RPMI8226 (cell line): ENCODE measurements at regions not wholly inside any gene's neighbourhood (a gene's known extent, or its start where the extent isn't known, plus 50 kb on each side); places are given as distances from the start of the nearest gene placed in this dataset.
A peak's percentile ranks its signal among the peaks of the same experiment; 100 is the strongest.
"Not testable (repeated sequence)": the region's sequence is repeated elsewhere in the genome, so short reads cannot be mapped to it uniquely, and the experiment has no call there.

Source experiments
- DNase-seq: peaks from one replicate; pipeline ENCODE4 v3.0.0-alpha.2; 2015

DNA sequence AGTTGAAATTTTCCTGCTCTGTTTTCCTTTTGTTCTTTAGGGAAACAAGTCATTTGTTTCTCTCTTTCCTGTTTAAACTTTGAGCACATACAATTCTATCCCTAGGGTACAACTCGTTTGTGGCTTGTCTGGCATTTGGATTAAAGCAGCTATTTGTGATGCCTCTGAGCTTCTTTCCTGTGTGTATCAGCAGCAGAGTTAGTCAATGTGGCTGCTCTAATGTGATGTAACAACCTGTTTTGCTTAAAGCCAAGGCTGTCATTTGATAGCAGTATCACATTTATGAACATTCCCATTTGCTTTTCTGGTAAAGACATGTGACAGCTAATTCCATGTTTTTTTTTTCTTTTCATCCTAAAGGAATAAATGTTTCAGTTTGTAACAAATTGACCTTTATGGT lies 314.3 kb upstream of the CHD1 start:
- DNase-seq = no peak

DNA sequence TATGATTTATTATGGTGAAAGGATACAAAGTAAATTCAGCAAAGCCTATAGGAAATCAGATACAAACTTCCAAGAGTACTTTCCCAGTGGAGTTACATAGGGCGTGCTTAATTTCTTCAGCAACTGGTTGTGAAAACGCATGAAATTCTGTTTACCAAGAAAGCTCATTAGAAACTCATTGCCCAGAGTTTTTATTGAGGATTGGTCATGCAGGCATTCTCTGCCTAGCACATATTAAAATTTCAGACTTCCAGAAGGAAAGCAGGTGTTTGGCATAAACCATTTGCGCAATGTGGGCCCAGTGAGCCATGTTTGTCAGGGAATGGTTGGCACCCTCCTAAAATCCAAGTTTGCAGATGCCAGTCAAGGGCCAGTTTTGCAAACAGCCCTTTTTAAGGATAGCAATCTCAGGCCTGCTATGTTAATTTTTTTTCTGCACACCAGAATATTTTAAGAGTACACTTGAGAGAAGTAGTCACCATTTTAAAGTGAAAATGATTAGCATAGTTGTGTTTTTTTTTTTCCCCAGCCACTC lies 311.1 kb upstream of the CHD1 start:
- DNase-seq = no peak

DNA sequence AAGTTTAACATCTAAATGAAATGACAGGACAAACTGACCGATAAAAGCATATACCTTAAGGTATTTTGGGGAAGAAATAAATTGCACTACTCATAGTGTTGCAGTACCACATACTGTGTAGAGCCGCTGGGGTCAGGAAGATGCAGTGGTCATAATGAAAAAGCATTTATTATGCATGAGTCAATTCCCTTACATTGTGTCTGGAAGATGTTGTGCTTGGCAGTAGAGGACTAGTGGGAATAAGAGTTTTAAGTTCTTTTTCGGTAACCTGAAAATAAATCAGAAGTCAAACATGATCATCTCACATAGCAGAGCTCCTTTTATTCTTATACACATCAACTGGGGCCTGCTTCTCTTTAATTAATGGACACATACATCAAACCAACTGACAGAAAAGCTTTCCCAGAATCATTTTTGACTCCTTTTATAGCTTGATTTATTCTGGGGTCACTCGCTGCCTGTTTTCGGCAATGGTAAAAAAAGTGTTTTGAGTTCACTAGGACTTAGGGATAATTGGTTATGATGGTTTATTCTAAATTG lies 262.5 kb upstream of the CHD1 start:
- DNase-seq = no peak

DNA sequence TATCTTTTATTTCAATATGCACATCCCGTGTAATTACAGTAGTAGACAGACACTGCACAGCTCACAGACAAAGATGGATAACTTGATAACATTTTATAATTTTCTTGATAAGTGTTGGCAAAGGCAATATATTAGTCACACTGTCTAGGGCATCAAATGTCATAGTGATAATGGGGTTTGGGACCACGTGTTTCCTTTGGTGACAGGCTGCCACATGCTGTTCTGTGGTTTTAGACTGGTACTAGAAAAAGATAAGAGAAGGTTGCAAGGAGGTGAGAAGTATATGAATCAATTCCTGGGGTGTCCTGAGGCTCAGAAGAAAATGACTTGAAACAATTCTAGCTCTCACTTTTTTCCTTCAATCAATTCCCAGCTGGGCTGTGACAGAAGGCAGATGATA lies 258.8 kb upstream of the CHD1 start:
- DNase-seq = no peak

DNA sequence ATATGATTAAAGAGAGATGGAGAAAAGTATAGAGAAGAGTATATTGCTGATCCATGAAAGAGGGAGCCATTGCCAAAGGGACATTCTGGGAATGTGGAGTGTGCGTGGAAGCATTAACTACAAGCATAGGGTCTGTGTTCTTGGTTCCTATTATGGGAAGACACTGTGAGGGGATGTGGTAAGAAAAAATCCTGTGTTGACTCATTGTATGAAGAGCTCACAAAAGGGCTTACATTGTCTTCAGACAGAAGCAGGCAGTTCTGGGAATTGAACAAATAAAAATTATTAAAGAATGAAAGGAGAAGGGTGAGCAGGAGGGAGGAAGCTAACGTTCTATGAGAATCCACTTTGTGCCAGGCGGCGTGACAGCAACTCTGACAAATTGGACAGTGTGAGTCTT lies 250.4 kb upstream of the CHD1 start:
- DNase-seq = no peak

DNA sequence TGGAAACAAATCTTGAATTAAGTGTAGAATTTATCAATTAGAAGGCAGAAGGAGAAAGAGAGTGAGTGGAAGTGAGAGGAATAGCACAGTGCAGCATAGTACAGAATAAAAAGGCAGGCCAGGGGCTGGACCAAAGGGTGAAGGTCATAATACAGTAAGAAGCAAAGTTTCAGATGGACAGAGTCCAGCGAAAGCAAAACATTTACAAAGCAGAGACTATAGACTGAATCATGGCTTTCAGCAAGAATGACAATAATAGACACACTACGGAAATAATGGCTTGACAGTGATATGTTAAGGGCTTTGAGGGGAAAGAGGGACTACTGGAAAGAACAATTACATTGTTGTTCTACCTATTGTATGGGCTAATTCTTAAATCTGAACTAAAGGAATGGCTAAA lies 249.0 kb upstream of the CHD1 start:
- DNase-seq = no peak

DNA sequence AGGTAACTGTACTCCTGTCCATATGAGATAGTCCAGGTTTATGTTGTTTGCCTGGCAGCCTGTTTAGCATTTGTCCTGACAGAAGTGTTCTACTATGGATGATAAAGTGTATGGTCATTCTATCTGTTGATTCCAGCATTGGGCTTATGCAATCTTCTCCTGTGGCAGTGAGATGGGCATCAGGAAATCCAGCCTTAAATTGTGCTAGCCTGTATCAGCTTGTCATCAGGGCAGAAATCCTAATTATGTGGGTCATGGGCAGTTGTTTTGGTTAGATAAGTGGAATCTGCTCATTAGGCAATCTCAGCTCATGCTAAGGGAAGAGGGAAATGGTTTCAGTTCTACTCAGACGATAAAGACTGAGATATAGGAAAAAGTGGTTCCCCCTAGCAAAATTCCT lies 247.4 kb upstream of the CHD1 start:
- DNase-seq = no peak

DNA sequence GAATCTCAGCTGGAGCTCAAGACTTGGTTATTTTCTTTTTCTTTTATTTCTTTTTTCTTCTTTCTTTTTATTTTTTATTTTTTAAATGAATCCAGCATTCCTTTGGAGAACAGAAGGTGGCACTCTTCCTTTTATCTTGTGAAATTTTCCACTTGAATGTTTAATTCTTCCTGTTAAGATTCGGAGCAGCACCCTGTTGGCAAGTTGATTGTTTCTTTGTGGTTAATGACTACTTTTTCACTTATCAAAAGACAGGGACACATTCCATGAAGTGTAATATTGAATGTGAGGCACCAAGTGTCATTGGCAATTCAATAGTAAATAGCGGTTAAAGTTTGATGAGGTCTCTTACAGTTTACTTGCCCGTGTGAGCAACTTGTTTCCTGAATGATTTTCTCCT lies 240.5 kb upstream of the CHD1 start:
- no peak for DNase-seq

DNA sequence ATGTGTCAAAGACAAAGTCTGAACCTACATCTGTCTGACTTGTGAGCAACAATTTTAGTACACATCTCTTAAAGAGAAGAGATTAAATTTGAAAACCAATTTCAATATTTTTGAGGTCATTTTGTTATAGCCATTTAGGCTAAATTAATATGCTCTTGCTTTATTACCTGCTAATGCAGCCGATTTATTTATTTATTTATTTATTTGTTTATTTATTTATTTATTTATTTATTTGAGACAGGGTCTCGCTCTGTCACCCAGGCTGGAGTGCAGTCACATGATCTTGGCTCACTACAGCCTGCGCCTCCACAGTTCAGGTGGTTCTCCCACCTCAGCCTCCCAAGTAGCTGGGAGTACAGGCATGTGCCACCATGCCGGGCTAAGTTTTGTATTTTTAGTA lies 232.7 kb upstream of the CHD1 start:
- not testable (repeated sequence) for DNase-seq

DNA sequence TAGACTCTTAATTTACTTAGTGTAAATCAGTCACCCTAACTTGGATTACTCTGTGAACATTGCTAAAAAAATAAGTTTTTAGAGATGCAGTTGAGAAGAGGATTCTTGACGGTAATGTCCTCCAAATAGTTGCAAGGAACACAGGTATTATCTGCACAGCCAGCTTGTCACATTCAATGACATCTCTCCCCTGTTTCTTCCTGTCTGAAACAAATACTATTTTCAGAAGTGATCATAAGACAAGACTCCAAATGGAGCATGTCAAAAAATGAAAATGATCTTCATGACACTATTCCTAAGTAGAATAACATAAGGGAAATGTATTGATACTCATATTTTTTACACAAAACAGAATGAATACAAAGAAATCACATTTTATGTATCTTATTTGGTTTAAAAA lies 227.9 kb upstream of the CHD1 start:
- no peak for DNase-seq

DNA sequence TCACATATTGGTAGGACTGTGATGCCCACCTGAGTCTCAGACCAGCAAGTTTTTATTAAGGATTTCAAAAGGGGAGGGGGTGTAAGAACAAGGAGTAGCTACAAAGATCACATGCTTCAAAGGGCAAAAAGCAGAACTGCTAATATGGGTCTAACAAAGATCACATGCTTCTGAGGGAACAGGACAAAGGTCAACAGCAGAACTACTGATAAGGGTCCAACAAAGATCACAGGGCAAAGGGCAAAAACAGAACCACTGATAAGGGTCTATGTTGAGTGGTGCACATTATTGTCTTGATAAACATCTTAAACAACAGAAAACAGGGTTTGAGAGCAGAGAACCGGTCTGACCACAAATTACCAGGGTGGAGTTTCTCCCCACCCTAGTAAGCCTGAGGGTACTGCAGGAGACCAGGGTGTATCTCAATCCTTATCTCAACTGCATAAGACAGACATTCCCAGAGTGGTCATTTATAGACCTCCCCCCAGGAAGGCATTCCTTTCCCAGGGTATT lies 214.5 kb upstream of the CHD1 start:
- DNase-seq = not testable (repeated sequence)

DNA sequence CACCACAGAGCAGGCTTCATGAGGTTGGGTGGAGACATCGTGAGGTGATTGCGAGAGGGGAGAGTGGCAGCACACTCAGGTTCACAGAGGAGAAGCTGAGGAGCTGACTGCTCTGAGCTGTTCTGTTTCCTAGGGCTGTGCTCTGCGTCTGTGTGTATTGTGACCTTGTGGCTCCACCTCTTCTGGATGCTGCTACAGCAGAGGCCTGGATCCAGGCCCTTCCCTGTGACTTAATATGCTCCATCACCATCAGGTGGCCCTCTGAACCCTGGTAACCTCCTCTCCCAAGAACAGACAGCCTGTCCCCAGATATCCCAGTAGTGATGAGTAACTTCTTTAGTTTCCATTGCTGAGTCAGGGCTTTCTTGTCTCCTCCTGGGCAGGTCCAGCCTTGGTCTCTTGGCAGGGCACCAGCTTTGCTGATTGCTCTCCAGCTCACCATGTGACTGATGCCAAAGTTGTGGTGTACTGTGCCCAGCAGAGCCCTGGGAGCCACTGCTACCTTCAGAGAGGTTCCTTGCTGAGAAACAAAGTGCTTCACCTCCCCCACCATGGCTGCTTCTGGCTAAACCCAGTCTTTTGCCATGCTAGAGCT lies 212.8 kb upstream of the CHD1 start:
- DNase-seq = peak; percentile 46

DNA sequence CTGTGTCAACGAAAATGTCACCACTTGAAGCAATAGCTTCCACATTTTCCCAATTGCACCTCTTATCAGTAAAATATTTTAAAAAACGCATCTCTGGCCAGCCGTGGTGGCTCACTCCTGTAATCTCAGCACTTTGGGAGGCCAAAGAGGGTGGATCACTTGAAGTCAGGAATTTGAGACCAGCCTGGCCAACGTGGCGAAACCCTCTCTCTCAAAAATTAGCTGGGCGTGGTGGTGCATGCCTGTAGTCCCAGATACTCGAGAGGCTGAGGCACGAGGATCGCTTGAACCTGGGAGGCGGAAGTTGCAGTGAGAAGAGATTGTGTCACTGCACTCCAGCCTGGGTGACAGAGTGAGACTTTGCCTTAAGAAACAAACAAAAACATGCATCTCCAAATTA lies 210.1 kb upstream of the CHD1 start:
- DNase-seq = no peak

DNA sequence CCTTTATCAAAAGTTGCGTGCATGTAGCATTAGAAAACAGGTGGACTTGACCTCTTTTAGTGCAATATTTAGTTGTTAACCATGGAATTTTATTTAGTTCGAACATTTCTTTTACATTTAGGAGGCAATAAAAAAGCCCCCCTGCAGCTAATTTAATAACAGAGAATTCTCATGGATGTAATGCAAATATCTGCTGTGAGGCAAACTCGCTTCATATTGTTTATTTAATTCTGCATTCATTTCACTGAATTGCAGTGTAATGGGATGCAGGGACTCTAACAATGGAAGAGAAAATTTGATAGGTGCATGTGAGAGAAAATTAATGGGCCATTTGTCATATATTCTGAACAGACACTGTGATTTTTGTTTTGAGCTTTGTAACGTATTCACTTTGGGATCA lies 205.1 kb upstream of the CHD1 start:
- DNase-seq = no peak

DNA sequence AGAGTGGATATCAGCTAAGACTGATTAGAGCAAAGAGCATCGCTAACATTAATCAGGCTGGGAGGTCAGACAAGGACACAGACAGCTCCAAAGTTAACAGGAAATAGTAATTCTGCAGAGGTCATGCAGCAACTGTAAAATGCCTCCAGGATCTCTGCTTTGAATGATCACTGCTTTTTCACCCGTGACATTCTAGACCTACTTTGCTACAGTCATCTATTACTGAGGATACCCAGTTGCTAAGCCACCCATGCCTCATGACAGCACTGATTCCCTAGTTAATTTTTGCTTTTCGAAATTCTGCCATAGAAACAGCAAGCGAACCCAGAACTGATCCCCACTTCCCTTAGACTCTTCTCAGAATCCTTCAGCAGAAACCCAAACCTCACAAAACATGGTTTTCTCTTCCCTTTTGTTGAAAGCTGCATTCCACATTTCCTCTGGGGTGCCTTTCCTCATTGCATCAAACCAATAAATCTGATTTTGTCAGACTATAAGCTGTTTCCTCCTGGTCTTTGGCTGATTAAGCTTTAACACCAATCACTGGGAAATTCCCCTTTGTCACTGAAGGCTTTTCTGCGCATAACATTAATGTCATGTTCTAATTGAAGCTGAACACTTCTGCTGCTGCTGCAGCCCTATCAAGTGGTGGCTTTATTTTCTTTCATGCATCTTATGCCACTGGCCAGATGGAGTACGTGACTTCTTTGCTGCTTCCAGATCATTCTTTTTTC lies 201.1 kb upstream of the CHD1 start:
- DNase-seq = no peak

DNA sequence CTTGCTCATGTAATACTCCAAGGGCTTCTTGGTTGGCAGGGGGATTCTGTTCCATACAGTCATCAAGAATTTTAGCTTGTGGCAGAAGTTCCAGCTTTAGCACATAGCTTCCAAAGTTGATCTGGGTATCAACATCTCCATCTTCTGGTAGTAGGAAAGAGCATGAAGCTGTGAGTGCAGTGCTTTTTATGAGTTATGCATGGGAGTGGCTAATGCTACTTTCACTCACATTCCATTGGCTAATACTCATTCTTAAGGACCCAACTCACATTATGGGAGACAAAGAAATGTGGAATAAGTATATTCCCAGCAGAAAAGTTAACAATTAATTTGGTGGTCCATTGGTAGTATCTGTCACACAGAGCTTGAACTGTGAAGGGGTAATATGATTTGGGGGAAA lies 194.2 kb upstream of the CHD1 start:
- DNase-seq = no peak

DNA sequence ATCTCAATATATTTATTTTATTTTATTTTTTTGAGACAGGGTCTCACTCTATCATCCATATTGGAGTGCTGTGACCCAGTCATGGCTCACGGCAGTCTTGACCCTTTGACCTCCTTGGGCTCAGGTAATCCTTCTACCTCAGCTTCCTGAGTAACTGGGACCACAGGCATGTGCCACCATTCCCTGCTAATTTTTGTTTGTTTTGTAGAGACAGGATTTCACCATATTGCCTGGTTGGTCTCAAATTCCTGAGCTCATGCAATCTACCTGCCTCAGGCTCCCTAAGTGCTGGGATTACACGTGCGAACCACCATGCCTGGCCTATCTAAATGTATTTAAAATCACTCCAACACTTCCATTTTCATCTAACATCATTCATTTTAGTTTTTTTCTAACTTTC lies 190.5 kb upstream of the CHD1 start:
- no peak for DNase-seq

DNA sequence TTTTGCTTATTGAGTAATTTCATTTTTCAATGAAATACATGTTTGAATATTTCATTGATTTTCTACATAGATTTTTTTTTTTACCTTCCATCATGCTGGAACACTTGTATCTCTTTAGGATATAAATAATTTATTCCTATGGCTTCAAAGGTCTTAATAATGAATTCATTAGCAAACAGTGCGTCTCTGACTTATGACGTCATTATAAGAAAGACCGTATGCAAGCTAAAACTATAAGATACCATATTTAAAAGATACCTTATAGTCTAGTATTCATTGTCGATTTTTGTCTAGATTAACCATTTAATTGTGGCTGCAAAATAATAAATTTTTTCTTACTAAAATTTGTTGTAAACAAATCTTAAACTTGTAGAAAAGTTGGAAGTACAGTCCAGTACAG lies 187.7 kb upstream of the CHD1 start:
- no peak for DNase-seq

DNA sequence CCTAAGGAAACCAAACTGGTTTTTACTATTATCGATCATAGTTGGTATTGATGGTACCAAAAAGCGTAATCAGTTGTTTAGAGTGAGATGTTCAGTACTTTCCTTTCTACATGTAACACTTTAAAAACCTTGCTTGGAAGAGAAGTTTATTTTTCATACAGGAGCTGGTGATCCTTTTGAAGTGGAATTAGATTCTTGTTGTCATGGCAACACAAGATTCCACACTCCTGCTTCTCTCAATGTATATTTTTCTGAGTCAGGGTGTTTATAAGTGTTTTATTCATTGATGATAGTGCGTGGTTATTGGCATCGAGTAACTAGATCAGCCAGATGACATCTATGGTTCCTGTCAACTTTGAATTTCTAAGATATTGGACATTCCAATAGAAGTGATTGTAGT lies 181.1 kb upstream of the CHD1 start:
- no peak for DNase-seq

DNA sequence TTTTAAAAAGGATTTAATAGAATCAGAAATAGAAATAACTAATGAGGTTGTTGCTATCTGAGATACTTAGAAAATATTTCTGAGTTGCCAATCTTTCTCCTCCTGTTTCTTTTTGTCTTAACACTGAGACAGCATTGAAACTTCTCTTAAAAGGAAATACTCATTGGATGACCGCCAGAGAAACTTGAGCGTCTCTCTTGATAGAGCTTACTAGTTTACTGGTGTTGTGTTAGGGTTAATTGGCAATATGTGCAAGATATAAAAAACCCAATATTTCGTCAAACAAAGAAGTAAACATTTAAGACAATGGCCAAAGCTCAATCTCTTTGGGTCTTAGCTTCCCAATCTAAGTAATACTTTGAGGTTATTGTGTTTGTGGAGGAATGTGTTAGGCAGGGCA lies 176.4 kb upstream of the CHD1 start:
- peak; percentile 35 for DNase-seq

DNA sequence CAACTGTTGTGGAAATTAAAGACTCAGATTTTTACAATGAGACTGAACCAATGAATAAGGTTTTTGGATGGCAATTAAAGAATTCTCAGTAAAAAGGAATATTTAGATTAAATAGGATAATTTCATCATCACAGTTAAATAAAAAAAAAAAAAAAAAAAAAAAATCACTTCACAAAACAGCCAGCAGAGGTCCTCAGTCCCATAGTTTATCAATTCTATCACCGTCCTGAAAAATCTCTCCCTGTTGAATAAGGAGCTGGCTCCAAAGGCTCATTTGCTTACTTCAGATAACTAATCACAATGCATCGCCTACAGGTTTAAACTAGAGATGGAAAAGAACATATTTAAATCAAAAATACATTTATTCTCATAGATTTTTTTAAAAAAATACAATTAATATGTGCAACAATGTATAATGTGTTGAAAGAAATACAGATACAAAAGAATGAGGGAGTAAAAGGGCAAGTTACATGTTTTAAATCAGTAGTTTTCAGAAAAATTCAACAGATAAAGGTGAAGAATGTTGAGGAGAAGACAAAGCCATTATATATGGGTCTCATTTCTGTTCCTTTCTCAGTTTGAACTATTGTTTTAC lies 175.8 kb upstream of the CHD1 start:
- peak; percentile 36 for DNase-seq

DNA sequence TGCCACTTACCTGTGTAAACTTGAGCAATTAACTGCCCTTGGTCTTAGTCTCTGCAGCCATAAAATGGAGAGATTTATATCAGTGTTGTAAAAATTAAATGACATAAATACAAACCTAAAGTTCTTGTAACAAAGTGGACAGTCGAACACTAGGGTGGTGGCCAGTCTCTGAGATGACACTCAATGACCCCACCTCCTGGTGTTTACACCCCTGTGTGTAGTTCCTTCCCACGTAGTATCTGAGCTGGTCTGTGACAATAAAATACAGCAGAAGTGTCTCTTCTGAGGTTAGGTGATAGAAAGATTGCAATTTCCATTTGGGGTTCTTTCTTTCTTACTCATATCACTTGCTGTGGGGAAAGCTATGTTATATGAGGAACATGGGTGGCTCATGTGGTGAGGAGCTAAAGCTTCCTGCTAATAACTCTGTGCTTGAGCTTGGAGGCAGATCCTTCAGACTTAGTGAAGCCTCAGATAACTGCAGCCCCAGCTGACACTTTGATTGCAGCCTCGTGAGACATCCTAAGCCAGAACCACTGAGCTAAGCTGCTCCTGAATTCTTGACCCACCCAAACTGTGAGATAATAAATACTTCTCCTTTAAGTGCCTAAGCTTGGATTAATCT lies 173.4 kb upstream of the CHD1 start:
- DNase-seq = no peak

DNA sequence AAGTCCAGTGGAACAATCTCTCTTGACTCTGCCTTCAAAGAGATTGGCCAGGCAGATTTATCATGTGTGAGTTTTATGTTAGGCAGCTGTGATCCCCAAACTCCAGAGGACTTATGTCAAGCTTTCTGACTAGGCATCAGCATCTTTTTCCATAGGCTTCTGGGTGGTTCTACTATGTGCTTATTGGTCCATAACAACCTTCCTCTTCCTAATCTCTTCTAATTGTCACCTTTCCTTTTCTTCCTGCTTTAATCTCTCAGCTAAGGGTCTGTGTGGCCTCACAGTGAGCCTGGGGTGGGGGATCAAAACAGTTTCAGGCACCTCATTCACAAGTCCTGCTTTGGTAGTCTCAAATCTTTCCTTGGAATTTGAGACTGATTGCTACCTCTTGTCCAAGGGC lies 170.9 kb upstream of the CHD1 start:
- DNase-seq = no peak
